8988T (cell line): ENCODE measurements at regions not wholly inside any gene's neighbourhood (a gene's known extent, or its start where the extent isn't known, plus 50 kb on each side); places are given as distances from the start of the nearest gene placed in this dataset.
"Not testable (repeated sequence)": the region's sequence is repeated elsewhere in the genome, so short reads cannot be mapped to it uniquely, and the experiment has no call there.

Source experiments
- DNase-seq: peaks from one replicate; pipeline ENCODE4 v3.0.0; 2011

DNA sequence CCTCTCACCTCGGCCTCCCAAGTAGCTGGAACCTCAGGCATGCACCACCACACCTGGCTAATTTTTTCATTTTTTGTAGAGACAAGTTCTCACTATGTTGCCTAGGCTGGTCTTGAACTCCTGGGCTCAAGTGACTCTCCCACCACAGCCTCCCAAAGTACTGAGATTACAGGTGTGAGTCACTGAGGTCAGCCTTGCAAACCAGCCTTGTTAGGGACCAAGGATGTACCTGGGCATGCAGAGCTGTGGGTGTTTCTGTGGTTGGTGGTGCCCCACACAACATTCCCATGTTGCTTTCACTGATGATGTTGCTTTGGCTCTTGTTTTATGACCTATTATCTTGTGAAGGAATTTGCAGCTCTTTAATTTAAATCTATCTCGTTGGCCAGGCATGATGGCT is 54.8 kb downstream of the OTUD1 start:
- no peak for DNase-seq

DNA sequence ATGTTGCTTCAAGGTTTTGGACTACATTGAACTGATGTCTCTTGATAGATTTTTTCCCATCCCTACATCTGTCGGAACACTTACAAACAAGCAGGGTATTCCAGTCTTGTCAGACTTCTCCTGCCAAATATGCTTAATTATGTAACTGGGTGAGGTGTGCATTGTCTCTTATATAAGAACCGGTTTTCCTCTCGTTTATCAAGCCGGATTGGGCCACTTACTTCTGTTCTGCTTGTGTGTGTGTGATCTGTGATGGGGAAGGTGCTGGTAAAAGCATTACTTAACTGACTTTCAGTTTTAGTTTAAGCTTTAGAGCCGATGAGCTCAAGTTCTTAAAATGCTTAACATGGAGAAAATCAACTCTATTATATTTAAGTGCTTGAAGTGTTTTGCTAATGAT is 57.9 kb downstream of the OTUD1 start:
- DNase-seq = no peak

- DNase-seq = no peak
Measured at GRCh38 chr10:23499372-23500132, 60.7 kb downstream of the OTUD1 start.

GRCh38 chr10:23505797-23506465 is 67.1 kb downstream of the OTUD1 start:
- DNase-seq = no peak

DNA sequence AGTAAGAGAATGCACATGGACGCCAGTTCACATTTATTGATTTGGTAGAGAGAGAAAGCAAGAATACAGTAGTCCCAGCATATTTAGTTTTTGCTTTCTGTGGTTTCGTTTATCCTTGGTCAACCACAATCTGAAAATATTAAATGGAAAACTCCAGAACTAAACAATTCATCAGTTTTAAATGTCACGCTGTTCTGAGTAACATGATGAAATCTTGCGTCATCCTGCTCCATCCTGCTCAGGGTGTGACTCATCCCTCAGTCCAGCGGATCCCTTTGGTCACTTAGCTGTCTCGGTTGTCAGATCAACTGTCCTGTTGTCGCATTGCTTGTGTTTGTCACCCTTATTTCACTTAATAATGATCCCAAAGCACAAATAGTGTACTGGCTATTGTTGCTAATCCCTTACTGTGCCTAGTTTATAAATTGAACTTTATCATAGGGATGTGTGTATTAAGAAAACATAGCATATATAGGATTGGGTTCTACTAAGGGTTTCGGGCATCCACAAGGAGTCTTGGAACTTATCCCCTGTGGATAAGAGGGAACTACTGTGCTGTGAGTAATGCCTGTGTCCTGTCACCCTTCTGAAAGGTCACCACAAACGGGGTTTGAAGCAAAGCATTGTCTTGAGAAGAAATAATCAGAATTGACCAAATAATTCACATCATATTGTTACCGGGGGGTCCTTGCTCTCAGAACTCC is 73.6 kb downstream of the OTUD1 start:
- no peak for DNase-seq

DNA sequence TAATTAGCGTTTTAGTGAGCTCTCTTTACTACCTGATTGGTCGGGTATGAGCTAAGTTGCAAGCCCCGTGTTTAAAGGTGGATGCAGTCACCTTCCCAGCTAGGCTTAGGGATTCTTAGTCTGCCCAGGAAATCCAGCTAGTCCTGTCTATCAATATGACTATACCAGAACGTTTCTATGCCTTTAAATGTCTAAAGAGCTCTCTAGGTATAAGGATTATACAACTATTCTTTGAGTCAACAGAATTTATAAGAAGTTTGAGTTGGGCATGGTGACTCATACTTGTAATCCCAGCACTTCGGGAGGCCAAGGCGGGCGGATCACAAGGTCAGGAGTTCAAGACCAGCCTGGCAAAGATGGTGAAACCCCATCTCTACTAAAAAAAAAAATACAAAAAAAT is 74.7 kb downstream of the OTUD1 start:
- DNase-seq = not testable (repeated sequence)

GRCh38 chr10:23514321-23514720 is 75.4 kb downstream of the OTUD1 start:
- DNase-seq = no peak

- no peak for DNase-seq
Measured at GRCh38 chr10:23516530-23516929, 77.7 kb downstream of the OTUD1 start.

GRCh38 chr10:23517155-23517554 is 78.3 kb downstream of the OTUD1 start:
- no peak for DNase-seq

DNA sequence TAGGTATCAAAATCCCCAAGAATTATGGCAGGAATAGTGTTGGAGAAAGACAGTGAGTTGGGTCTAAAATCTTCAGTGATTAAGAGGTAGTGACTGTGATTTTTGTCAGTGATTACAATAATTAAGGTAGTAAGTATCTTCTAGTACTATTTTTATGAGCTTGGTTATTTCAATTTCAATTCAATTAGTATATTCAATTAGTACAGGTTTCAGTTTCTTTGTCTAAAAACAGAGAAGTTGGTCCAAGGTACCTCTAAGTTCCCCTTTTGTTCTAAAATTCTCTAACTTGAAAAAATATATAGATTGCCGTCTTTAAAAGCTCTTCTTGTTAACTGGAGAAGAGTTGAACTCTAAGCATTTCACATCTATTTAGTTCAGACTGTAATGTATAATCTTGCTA is 82.9 kb downstream of the OTUD1 start:
- DNase-seq = no peak

- no peak for DNase-seq
Measured at GRCh38 chr10:23522345-23522744, 83.5 kb downstream of the OTUD1 start.

DNA sequence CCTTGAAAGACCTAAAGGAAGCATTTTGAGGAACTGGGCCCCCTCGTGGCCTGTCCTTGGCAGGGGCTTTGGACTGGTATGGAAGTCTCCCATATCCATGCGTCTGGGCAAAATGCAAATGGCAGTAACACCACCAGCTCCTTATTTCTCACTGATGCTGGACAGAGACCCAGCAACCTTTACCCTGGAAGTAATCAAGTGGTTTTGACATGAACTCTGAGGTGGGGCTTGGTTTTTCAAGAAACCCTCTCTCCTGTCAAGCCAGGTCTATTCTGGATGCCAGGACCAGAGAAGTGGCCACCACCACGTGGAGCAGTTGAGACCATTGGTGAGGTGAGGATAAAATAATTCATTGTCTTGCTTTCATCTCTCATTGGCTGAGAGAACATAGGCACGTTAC is 84.4 kb downstream of the OTUD1 start:
- DNase-seq = no peak

- no peak for DNase-seq
Measured at GRCh38 chr10:23525406-23525805, 86.5 kb downstream of the OTUD1 start.

GRCh38 chr10:23528419-23528818 is 89.5 kb downstream of the OTUD1 start:
- no peak for DNase-seq

DNA sequence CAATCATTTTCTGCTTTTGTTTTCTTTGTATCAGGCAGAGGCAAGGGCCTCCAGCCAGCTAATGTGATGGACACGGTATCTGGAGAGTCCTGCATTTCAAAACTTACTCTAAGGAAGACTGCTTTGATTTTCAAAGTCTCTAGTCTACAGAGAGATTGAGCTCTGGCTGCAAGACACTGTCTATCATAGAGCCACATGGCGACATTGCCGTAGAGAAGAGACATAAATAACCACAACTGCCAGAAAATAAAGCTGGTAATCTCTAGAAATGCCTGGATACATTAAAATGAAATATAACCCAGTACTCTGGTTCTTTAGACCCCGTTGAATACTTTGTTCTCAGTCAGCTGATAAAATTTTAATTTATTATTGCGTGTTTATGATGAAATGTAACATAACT is 90.8 kb downstream of the OTUD1 start:
- no peak for DNase-seq

GRCh38 chr10:23530079-23530478 is 91.2 kb downstream of the OTUD1 start:
- no peak for DNase-seq

DNA sequence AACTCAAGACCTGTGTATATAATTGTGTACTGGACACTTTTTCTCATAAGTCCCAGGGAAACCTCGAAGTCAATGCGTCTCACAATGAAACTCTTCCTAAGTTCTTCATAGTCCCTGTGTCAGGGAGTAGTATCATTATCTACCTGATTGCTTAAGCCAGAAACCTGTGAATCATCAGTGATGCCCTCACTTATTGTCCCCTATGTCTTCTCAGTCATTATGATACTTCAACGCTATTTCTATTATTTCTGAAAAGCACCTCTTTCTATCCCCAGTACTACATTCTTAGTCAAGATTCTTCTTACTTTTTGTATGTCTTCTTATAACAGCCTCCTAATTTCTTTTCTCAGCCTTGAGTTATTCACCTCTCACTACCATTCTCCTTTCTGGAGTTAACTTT is 94.3 kb downstream of the OTUD1 start:
- DNase-seq = no peak

DNA sequence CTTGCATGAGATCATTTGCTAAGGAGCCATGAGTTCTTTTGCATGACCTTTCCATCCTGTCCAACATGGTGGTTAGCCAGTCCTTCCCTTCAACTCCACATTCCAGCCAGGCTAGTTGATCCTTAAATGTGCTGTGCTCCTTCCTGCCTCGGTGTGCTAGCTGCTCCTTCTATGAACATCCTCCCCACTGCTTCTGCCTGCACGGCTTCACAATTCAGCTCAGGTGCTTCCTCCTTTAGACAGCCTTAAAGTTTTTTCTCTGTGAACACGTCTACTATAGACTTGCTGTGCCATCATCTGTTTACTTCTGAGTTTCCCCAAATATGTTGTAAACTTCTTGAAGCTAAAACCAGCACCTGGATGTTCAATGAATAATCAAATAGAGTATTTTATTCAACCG is 95.5 kb downstream of the OTUD1 start:
- DNase-seq = no peak

DNA sequence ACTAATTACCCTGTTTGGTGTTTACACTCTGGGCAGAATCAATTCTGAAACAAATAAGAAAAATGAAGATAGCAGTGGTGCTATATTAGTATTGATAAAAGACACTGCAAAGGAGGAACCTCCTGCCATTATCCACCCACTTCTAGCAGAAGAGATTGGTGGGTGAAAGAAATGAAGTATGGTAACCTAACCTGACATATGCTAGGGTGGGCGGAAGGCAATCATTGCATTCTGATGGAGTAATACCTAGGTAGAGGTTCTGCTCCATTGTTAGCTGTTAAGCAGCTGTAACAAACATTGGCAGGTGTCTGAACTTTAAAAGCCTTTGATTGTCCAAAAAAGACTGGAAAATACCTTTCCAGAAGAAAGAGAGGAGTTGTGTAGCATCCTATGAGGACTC is 95.9 kb downstream of the OTUD1 start:
- no peak for DNase-seq

DNA sequence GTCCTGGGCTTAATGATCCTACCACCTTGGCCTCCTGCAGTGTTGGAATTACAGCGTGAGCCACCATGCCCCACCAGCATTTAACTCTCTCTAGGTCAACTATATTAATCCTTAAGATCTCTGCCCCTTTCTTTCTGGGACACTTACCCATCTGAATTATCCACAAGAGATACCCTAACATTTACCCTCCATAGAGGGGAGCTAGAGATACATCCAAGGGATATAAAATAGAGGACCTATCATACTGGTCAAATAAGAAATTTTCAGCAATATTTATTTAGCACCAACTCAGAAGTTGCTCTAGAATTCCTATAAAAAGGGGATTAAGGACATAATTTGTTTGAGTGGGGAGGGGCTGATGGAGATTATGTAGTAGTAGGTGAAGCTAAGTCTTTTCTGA is 96.5 kb downstream of the OTUD1 start:
- DNase-seq = no peak

DNA sequence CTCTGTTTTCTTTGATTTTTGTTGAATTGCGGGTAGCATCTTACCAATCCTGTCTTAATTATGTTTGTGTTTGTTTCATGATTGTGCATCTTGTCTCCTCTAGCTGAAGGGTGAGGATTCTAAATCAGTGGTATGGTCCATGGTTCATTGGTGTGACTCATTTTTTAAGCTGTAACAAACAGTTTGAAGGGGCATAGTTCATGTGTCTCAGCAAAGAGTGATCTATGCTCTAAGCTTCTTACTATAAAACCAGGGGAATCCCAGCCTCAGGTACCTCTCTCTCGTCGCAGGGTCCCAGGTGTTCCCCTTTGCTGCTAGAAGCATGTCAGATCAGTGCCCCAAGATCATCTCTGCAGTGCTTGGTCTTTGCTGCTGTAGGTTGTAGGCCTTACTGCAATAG is 100.1 kb downstream of the OTUD1 start:
- DNase-seq = no peak

DNA sequence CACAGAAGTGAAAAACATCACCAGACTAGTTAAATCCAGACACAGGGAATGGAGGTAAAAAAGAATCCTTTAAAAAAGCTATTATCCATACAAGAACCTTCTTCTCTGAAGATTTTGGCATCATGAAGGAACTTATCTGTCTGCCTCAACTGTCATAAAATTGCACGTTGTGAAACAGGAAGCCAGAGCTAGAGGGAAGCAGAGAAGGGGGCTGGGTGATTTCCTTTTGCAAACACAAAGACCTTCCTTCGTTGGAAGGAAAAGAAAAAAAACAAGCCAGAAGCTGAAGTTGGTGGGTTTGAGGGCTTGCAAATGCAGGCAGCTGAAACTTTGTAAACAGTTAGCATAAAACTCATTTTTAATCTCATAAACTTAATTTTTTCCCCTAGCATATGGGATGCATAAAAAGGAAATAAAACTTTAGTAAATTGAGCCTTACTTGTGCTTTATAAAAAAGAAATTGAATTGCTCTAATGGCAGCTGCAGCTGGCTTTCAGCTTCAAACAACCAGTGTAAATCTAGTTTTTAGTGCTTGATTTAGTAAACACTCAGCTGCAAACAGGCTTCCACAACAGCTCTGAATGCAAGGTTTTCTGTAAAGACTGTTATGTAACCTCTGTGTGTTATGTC is 101.6 kb downstream of the OTUD1 start:
- DNase-seq = no peak

DNA sequence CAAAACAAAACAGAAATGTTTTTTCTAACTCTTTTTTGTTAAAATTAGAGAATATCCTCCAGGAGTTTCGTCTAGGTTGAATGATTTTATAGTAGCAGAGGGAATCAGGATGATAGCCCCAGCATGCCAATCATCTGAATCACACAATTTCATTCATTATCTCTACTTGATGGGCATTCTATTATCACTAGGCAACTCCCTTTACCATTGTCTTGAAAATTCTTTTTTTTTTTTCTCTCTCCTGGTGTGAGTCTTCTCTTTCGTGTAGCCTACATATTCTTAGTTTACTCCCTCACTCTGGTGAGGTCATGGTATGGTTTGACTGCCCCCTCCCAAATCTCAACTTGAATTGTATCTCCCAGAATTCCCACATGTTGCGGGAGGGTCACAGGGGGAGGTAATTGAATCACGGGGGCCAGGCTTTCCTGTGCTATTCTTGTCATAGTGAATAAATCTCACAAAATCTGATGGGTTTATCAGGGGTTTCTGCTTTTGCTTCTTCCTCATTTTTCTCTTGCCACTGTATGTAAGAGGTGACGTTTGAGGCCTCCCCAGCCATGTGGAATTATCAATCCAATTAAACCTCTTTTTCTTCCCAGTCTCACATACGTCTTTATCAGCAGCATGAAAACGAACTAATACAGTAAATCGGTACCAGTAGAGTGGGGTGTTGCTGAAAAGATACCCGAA is 105.0 kb downstream of the OTUD1 start:
- DNase-seq = no peak
